ENCODE measurements at regions not wholly inside any gene's neighbourhood (a gene's known extent, or its start where the extent isn't known, plus 50 kb on each side); places are given as distances from the start of the nearest gene placed in this dataset.
"Not testable (repeated sequence)": the region's sequence is repeated elsewhere in the genome, so short reads cannot be mapped to it uniquely, and the experiment has no call there.

DNA sequence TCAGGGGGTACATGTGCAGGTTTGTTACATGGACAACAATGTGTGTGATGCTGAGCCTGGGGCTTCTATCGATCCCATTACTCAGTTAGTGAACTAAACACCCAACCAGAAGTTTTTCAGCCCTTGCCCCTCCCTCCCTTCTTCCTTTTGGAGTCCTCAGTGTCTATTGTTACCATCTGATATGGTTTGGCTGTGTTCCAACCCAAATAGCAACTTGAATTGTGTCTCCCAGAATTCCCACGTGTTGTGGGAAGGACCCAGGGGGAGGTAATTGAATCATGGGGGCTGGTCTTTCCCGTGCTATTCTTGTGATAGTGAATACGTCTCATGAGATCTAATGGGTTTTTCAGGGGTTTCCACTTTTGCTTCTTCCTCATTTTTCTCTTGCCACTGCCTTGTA lies 186.3 kb downstream of the AEBP2 start:
- DNase-seq (ENCODE audit: low read depth) = not testable (repeated sequence)

- DNase-seq (ENCODE audit: low read depth) = no peak
Observed at GRCh38 chr12:19627719-19628118, 188.4 kb downstream of the AEBP2 start.

DNA sequence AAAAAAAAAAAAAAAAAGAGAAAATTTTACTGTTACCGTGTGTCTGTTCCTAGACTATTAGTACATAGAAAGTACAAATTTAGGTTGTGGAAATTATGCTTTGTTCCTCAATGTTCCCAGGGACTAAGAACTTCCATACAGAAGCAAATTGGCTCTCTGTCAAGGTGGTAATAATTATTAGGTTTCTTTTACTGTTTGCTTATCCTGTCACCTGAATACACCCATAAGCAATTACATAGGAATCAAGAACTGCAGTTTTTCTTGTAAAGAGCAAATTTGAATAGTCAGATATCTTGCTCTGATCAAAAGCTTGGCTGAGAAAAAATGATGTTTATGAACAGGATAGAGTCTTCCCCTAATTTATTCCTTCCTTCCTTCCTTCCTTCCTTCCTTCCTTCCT lies 191.2 kb downstream of the AEBP2 start:
- no peak for DNase-seq (ENCODE audit: low read depth)

GRCh38 chr12:19633194-19633593 lies 193.9 kb downstream of the AEBP2 start:
- no peak for DNase-seq (ENCODE audit: low read depth)

- DNase-seq (ENCODE audit: low read depth) = no peak
Observed at GRCh38 chr12:19633641-19634040, 194.3 kb downstream of the AEBP2 start.

DNA sequence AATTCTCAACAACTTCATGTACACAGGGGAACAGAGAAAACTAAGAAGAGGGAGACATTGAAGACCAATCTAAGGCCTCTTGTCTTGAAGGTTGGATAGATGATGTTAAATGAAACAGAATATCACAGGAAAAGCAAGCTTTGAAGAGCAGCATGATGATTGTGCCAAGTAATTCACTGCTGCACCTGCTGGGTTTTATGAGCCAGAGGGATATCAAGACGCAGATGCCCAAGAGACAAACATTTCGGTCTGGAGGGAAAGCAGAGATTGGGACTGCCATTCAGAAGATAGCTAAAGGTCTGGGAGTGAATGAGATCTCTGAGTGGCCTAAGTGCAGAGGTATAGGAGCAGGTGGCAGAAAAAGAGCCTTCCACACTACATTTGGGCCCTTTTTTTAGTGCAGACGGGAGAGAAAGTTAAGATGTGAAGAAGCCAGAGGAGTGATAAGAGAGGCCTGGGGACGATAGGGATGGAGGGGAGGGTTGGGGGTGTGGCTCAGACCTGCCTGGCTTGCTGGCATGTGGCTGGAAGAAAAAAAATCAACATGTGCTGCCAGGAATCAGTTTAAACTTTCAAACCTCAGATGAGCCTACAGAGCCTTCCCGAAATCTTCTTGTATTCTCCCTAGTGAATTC lies 200.6 kb downstream of the AEBP2 start:
- DNase-seq (ENCODE audit: low read depth) = no peak

DNA sequence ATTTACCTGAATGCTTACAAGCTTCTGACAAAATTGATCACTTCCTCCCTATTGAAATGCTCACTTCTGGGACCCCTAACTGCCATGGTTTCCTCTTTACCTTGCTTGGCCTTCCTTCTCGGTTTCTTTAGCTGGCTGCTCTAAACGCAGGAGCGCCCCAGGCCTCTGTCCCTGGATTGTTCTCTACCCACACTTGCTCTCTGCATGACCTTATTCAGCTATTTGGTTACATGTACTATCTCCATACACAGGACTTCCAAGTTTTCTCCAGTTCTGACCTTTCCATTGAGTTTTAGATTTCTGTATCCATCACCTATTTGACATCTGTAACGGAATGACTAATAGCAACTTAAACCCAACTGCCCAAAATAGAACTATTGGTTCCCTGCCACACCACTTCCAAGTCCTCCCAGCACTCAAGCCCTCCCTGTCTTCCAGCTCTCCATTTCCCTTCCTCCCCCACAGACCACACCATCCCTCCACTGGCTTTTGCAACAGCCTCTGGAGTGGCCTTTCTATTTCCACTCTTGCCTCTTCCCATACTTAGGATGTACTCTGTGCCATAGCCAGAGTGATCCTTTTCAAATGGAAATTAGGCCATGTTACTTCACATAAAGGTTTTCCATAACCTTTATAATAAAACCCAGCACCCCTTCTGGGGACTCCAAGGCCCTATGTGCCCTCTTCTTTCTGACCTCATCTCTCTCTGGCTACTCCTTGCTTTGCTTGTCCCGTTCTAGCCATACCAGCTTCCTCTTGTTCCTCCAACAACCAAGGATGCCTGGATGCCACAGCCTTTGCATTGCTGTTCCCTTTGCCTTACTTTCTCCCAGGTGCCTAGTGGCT lies 202.2 kb downstream of the AEBP2 start:
- no peak for DNase-seq (ENCODE audit: low read depth)

DNA sequence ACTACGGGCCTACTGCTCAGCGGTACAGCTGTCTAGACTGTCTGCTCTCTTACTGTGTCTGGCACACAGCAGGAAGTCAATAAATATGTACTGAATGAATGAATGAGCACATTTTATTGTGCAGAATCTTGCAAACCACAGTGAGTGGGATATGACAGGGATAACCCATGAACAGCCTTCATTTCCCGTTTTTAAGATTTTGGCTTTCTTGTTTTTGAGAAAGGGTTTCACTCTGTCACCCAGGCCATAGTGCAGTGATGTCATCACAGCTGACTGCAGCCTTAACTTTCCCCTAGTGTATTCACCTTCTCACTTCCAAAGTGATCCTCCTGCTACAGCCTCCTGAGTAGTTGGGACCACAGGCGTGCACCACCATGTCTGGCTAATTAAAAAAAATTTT lies 203.1 kb downstream of the AEBP2 start:
- no peak for DNase-seq (ENCODE audit: low read depth)

GRCh38 chr12:19643635-19644034 lies 204.3 kb downstream of the AEBP2 start:
- no peak for DNase-seq (ENCODE audit: low read depth)

DNA sequence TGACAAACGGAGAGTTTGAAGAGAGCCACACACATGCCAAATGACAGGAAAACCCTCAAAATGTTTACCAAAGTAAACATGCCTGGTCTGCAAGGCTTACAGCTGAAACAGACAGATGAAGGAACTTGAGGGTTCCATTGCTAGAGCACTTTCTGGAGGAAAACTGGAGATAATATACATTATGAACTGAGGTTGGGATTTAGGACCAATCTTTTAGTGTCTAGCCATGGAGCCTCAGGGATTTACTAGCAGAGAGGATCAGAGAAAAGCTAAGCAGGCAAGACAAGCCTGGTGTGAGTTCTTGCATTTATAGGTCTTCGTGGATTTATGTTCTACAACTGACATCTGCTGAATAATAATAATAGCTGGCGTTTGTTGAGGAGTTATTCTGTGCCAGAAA lies 205.3 kb downstream of the AEBP2 start:
- DNase-seq (ENCODE audit: low read depth) = no peak

DNA sequence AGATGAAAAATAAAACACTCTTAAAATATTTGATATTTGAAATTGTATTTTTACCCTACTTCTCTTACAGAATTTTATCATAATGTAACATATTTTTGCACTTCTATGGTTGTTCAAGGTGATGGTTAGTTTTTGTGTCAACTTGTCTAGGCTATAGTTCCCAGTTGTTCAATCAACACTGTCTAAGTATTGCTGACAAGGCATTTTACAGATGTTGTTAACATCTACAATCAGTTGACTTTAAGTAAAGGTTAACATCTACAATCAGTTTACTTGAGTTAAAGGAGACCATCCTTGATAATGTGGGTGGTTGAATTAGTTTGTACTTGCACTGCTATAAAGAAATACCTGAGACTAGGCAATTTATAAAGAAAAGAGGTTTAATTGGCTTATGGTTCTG lies 206.5 kb downstream of the AEBP2 start:
- no peak for DNase-seq (ENCODE audit: low read depth)

DNA sequence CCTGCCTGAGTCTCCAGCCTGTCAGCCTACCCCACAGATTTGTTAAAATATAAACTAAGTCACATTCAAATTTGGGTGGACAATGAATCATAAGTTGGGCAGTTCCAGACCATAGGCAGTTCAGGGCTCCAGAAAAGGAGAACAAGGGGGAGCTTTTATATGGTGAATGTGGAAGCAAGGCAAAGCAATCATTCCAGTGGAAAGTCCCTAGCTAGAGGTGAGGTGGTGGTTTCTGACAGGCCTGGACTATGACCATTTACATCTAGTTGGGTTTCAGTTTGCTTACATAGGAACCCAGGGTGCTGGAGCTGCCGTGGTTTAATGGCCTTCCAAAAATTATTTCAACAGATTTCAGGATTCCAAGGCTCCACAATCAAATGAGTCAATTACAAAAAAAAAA lies 207.3 kb downstream of the AEBP2 start:
- no peak for DNase-seq (ENCODE audit: low read depth)

DNA sequence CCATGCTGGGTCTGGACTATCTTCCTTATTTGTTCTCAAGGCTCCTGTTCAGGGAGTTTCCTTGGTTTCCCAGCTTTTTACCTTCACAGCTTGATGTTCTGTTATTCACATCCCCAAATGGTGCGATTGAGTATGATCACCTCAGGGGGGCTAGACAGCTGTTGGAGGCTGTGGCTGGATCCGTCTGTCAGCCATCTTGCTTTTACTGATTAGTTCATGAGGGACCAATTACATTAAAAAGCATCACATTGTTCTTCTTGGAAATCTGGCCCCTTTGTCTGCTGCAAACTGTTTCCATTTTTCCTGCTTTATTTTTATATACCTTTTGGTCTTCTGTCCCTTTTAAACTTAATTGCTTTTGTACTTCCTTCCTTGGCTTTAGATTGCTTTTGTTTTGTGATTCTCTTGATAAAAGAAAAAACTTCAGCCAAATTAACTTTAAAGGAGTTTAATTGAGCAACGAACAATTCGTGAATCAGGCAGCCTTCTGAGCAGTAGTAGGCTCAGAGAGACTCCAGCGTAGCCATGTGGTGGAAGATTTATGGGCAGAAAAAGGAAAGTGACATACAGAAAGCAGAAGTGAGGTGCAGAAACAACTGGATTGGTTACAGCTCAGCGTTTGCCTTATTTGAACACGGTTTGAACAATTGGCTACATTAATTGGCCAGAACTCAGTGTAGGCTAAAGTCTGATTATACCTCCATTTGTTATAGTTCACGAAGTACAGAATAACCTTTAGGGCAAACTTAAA lies 208.7 kb downstream of the AEBP2 start:
- DNase-seq (ENCODE audit: low read depth) = no peak

DNA sequence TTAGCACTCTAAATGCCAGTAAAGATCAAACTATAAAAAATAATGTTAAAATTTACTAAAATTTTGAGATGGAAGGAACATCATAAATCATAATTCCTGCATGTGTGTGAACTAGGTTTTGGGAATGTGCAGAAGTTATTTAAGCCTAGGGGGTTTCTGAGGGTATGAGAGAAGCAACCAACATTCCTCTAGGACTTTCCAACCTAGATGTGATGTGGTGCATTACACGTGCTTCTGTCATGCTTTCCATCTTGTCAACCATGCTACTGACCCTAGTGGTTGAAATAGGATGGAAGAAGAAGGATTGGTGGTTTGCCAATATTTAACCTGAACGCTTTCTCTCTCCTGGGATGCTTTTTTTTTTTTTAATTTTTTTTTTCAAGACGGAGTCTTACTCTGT lies 209.3 kb downstream of the AEBP2 start:
- DNase-seq (ENCODE audit: low read depth) = no peak

- peak; percentile 21 for DNase-seq (ENCODE audit: low read depth)
Observed at GRCh38 chr12:19652386-19652785, 213.1 kb downstream of the AEBP2 start.

DNA sequence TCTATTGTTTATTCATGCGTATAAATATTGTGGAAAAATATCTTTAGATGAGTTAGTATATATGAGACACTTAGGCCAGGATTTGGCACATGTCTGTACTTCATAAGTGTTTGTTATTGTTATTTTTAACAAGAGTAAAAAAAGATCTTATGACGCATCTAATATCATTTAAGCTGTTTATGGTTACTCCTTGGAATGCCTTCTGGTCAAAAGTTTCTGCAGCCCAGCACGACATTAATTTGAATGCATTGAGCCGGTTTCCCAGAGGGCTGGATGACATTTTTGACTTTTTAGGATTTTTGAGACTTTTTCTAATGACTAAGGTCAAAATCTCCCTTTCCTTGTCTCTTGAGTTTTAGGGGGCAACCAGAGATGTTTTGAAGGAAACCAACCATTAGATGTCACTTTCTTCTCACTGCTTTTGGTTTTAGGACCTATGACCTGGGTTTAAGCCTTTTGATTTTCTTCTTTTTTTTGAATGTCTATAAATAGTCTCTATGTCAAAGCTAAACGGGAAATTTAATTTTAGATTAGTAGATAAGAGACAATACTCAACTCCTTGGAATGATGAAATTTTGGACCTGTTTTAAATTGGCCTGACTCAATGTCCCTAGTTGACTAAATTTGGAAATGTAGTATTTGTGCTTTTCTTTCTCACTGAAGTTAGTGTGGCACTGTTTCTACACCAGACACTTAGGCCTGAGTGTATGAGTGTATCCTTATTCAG lies 215.5 kb downstream of the AEBP2 start:
- no peak for DNase-seq (ENCODE audit: low read depth)

- DNase-seq (ENCODE audit: low read depth) = no peak
Observed at GRCh38 chr12:19657118-19657731, 217.9 kb downstream of the AEBP2 start.

DNA sequence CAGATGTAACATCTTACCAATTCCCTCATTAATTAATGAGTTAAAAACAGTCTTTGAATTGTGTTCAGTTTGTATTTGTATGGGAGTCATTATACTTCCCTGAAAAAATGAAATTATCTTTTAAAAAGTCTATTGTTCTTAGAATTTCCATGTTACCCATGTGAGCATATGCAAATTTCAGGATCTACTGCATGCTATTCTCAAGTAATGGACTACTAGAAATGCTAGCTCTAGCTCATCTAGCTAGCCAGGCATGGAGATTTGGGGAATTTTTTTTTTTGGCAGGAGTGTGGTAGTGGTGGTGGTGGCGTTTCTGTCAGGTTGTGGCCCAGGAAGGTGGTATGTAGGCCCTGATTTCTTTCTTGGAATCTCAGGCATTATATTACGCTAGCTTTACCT lies 218.4 kb downstream of the AEBP2 start:
- no peak for DNase-seq (ENCODE audit: low read depth)

GRCh38 chr12:19659086-19659485 lies 219.8 kb downstream of the AEBP2 start:
- no peak for DNase-seq (ENCODE audit: low read depth)

- DNase-seq (ENCODE audit: low read depth) = no peak
Observed at GRCh38 chr12:19659501-19659900, 220.2 kb downstream of the AEBP2 start.

DNA sequence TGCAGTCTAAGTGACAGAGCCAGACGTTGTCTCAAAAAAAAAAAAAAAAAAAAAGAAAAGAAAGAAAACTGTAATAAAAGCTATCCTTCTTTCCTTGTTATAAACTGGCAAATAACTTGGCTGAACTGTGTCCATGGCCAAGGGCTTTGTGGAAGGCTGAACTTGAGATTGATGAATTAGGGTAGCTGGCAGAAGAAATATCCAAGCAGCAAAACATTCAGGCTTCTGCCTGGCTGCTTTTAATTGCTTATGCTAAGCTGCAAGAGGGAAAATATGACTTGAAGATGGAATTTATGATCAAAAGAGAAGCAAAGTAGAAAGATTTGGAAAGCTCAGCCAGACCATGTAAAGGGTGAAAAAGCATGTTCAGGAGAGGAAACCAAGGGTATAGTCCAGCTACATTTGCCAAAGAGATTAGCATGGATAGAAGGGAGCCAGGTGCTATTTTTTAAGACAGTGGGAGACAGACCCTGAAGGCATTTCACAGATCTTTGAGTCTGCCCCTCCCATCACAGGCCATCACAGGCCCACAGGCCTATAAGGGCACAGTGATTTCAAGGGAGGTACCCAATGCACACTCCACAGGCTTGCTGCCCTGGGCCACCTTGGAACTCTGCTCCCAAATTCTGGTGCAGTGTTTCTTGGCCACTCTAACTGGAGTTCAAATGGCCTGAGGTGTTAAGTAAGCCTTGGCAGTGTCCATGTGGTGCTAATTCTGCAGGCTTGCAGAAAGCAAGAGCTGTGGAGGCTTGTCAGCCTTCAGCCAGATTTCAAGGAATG lies 226.0 kb downstream of the AEBP2 start:
- DNase-seq (ENCODE audit: low read depth) = no peak

Measured in GM04503 (cell line).